Large intestine (tissue), 3 donors: ENCODE measurements at regions not wholly inside any gene's neighbourhood (a gene's known extent, or its start where the extent isn't known, plus 50 kb on each side); places are given as distances from the start of the nearest gene placed in this dataset.

Experiments used
- DNase-seq, 2 donors: peaks; one replicate each; pipeline versions ENCODE4 v3.0.0 to v3.0.0-alpha.2; 2013
- H3K27ac ChIP-seq: one replicate; pipeline ENCODE4 v1.5.1; 2013; ENCODE audit warnings: low read length
- H3K27me3 ChIP-seq: 2 replicates; pipeline ENCODE4 v1.6.1; 2013; ENCODE audit warnings: low read length; ENCODE audit not compliant: control insufficient read depth, insufficient read depth
- H3K36me3 ChIP-seq: 2 replicates; pipeline ENCODE4 v1.6.1; 2013; ENCODE audit warnings: low read length; ENCODE audit not compliant: control insufficient read depth, insufficient read depth
- H3K4me1 ChIP-seq: one replicate; pipeline ENCODE4 v1.6.1; 2013; ENCODE audit warnings: low read length; ENCODE audit not compliant: control insufficient read depth, insufficient read depth
- H3K4me3 ChIP-seq: one replicate; pipeline ENCODE4 v1.5.1; 2013; ENCODE audit warnings: low read length
- H3K9me3 ChIP-seq: one replicate; pipeline ENCODE4 v1.6.1; 2013; ENCODE audit warnings: mild to moderate bottlenecking, low read depth, low read length, moderate library complexity; ENCODE audit not compliant: control insufficient read depth
- WGBS: methylation state at CpG from one replicate; pipeline ENCODE4 v1.1.5; 2013; ENCODE audit warnings: low lambda C conversion rate; ENCODE audit not compliant: insufficient coverage; 5-methylcytosine and 5-hydroxymethylcytosine counted together

DNA sequence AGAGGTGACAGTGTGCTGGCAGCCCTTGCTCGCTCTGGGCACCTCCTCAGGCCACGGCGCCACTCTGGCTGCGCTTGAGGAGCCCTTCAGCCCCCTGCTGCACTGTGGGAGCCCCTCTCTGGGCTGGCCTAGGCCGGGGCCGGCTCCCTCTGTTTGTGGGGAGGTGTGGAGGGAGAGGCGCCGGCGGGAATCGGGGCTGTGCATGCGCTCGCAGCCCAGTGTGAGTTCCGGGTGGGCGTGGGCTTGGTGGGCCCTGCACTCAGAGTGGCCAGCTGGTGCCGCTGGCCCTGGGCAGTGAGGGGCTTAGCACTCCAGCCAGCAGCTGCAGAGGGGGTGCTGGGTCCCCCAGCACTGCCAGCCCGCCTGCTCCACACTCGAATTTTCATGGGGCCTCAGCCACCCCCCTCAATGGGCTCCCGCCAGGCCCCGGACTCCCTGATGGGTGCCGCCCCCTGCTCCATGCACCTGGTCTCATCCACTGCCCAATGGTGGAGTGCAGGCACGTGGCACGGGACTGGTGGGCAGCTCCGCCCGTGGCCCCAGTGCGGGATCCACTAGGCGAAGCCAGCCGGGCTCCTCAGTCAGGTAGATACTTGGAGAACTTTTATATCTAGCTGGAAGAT, 96.7 kb upstream of the BET1 start:
- Histone ChIP-seq H3K9me3 (peaks cover 8% of the 10 kb centered on the region), H3K27me3 (no peaks in the 10 kb centered on the region), H3K4me1 (no peaks in the 10 kb centered on the region), H3K4me3 (no peak overlapping the region), H3K27ac (no peak overlapping the region), H3K36me3 (no peaks in the 10 kb centered on the region)
- no CpG with 5 or more reads among the region's 27 CpGs for WGBS
- no peak for DNase-seq

DNA sequence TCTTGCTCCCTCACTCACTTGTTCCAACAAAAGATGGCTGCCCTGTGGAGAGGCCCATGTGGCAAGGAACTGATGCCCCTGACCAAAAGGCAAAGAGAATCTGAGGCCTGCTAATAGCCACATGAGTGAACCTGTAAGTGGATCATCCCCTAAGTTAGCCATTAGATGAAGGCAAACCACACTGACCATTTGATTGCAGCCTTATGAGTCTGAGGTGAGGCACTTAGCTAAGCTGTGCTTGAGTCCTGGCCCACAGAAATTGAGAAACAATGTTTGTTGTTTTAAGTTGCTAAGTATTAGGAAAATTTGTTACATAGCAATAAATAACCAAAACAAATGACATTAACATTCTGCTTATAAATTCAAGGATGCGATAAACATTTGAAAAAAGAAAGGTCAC, 100.1 kb upstream of the BET1 start:
- H3K4me1 ChIP-seq: no peaks in the 10 kb centered on the region
- H3K4me3 ChIP-seq: no peak overlapping the region
- H3K36me3 ChIP-seq: no peaks in the 10 kb centered on the region
- WGBS: 100% methylated on average over 1 of the region's 1 CpG
- no peak overlapping the region for H3K27ac ChIP-seq
- no peak for DNase-seq
- H3K27me3 ChIP-seq: no peaks in the 10 kb centered on the region
- H3K9me3 ChIP-seq: peaks cover 8% of the 10 kb centered on the region

DNA sequence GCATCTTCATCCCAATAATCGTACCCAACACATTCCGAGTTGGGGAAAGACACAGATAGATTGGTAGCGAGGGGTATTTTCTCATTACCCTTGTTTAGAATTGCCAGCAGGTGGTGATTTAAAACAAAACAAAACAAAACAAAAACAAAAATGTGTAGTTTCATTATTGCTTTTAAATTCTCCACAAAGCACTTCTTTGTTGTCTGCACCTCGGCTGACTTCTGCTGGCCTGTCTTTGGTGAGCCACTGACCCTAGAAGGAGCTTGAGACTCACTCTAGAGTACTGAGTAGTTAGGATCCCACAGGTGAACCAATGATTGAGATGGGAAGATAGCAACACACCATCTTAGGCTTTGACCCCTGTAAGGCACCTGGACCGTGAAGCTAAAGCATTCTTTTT, 105.4 kb upstream of the BET1 start:
- H3K4me1 ChIP-seq: no peaks in the 10 kb centered on the region
- no peaks in the 10 kb centered on the region for H3K27me3 ChIP-seq
- DNase-seq: no peak
- WGBS: 100% methylated on average over 1 of the region's 5 CpGs
- no peaks in the 10 kb centered on the region for H3K36me3 ChIP-seq
- no peak overlapping the region for H3K27ac ChIP-seq
- H3K4me3 ChIP-seq: no peak overlapping the region
- no peaks in the 10 kb centered on the region for H3K9me3 ChIP-seq

DNA sequence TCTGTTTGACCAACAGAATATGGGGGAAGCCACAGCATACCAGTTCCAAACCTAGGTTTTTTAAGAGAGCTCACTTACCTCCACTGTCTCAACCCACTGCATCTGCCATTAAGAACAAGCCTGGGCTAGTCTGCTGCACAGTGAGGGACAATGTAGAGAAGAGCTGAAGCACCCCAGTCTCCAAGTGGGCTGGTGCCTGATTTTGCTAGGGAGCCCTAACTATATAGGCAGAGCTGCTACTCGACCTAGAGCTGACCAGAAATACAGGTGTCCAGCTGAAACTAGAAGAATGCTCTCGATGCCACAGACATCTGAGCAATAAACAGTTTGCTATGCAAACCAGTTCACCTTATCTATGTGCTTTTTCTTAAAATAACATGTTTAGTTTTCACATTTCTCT, 106.9 kb upstream of the BET1 start:
- H3K9me3 ChIP-seq: no peaks in the 10 kb centered on the region
- no peak overlapping the region for H3K4me3 ChIP-seq
- DNase-seq: no peak
- no CpG with 5 or more reads among the region's 2 CpGs for WGBS
- no peaks in the 10 kb centered on the region for H3K36me3 ChIP-seq
- no peak overlapping the region for H3K27ac ChIP-seq
- no peaks in the 10 kb centered on the region for H3K27me3 ChIP-seq
- no peaks in the 10 kb centered on the region for H3K4me1 ChIP-seq

DNA sequence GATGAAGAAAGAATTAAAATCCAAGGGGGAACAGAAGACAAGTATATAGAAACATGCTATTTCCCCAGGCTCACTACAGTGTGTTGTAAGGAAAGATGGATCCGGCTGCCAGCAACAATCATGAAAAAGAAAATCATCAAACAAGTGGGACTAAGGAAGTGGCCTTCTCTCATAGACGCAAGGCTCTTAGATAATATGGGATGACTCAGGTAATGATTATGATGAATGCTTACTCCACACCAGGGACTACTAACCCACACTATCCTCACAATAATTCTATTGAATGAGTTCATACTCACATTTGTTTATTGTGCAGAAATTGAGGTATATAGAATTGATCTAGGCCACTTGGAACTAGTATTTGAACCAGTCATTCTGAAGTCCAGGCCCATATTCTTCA, 111.2 kb upstream of the BET1 start:
- no peak overlapping the region for H3K4me3 ChIP-seq
- H3K27me3 ChIP-seq: no peaks in the 10 kb centered on the region
- no peak overlapping the region for H3K27ac ChIP-seq
- H3K4me1 ChIP-seq: no peaks in the 10 kb centered on the region
- no peaks in the 10 kb centered on the region for H3K36me3 ChIP-seq
- no peaks in the 10 kb centered on the region for H3K9me3 ChIP-seq
- WGBS: no CpG with 5 or more reads among the region's 2 CpGs
- DNase-seq: no peak

DNA sequence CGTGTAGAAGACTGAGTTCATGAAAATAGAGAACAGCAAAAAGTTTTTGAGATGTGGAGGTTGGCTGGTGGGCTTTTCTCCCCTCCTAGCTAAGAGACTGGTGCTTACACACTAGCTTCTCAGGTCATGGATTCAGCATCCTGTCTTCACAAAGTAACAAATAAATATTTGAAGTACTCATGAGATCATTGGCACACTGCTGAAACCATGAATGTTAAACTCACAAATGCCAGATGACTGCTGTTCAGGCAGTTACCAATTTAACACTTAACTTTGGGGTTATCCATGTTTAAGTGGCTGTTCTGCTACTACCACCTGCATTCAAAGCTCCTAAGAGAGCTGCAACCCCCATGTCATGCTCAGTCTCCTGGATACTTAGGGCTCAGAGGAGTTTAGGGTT, 119.0 kb upstream of the BET1 start:
- 100% methylated on average over 1 of the region's 1 CpG for WGBS
- H3K27ac ChIP-seq: no peak overlapping the region
- no peaks in the 10 kb centered on the region for H3K9me3 ChIP-seq
- H3K4me3 ChIP-seq: no peak overlapping the region
- no peaks in the 10 kb centered on the region for H3K27me3 ChIP-seq
- H3K4me1 ChIP-seq: no peaks in the 10 kb centered on the region
- H3K36me3 ChIP-seq: no peaks in the 10 kb centered on the region
- no peak for DNase-seq

DNA sequence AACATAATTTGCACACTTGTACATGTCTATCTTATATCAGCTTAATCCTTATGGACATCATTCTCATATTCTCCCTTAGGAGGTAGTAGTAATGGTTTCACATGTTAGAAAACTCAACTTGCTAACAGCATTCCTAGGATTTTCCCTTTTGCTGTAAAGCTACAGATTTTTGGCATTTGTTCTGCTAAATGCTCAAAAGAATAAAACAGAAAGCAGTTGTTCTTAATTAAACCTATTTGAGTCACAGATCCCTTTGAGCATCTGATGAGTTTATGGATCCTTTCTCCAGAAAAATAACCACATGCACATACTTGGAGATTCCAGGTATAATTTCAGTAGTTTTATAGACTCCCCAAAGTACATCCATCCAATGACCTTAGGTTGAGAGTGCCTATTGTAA, 122.9 kb upstream of the BET1 start:
- H3K9me3 ChIP-seq: no peaks in the 10 kb centered on the region

DNA sequence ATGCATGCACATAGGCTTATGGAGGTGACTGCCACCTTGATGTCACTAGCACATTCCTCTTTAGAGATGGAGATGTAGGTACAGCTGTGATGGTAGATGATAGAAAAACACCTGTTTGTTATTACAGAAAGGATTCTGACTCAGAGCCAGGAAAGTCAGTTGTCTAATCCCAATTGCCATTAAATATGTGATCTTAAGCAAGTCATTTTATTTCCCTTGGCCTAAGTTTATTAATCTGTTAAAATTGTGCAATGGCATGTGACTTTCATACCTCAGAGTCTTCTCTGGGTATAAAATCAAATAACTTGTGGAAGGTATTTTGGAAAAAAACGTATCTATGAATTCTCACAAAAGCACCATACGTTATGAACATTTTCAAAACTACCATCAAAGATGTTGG, 123.9 kb upstream of the BET1 start:
- no peaks in the 10 kb centered on the region for H3K36me3 ChIP-seq
- H3K4me3 ChIP-seq: no peak overlapping the region
- H3K9me3 ChIP-seq: no peaks in the 10 kb centered on the region
- no peak for DNase-seq
- H3K27me3 ChIP-seq: no peaks in the 10 kb centered on the region
- 100% methylated on average over 1 of the region's 2 CpGs for WGBS
- no peak overlapping the region for H3K27ac ChIP-seq
- peaks cover 6% of the 10 kb centered on the region for H3K4me1 ChIP-seq

More for the DNA sequence above, 122.9 kb upstream of the BET1 start:
- Histone ChIP-seq H3K27ac (no peak overlapping the region), H3K27me3 (no peaks in the 10 kb centered on the region), H3K4me1 (peaks cover 6% of the 10 kb centered on the region), H3K4me3 (no peak overlapping the region), H3K36me3 (no peaks in the 10 kb centered on the region)
- no peak for DNase-seq

DNA sequence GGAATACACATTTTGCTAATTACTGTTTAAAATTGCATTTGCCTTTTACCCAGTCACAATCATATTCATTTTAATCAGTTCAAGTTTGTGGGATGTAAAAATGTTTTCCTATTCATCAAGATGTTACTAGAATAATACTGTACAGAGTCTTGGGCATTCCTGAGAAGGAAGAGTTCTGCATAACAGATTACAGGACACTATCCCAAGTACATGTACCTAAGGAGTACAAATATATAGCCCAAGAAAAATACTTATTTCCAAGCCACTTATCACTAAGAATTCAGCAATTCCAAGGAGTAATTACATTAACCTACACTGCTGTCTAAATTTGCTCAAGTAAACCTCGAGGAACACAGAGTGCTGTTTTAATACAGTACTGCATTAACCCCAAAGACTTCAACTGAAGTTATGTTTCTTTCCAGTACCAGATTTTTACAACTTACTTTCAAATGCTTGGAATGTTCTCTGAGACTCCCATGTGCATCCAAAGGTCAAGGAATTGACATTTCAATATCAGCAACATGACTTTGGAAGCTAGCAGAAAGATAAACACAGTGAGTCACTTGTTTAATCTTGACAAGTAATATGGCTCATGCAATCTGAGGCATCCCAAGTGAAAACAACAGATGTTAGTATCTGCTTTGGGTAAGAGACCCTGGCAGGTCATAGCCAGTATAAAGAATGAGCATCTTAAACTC, 125.4 kb upstream of the BET1 start:
- Histone ChIP-seq H3K27me3 (no peaks in the 10 kb centered on the region), H3K4me3 (no peak overlapping the region), H3K27ac (no peak overlapping the region), H3K4me1 (peaks cover 6% of the 10 kb centered on the region), H3K36me3 (no peaks in the 10 kb centered on the region), H3K9me3 (no peaks in the 10 kb centered on the region)
- no CpG with 5 or more reads among the region's 1 CpG for WGBS
- peak; percentile 22 to 63 for DNase-seq

DNA sequence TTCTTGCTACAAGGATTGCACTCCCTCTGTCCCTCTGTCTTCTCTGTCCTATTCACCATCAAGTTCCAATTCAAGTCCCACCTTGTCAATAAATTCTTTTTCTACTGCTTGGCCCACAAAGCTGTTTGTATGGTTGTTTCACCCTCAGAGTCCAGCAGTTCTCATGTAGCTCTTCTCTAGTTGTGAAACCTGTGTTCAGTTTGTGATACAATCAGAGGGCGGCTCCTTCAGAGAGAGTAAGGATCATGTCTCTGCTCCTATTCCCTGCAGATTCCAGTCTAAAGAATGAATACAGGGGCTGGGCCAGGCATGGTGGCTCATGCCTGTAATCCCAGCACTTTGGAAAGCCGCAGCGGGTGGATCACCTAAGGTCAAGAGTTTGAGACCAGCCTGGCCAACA, 126.6 kb upstream of the BET1 start:
- no CpG with 5 or more reads among the region's 3 CpGs for WGBS
- no peaks in the 10 kb centered on the region for H3K9me3 ChIP-seq
- H3K4me3 ChIP-seq: no peak overlapping the region
- H3K4me1 ChIP-seq: peaks cover 6% of the 10 kb centered on the region
- peak; percentile 4 to 5 for DNase-seq
- no peak overlapping the region for H3K27ac ChIP-seq
- no peaks in the 10 kb centered on the region for H3K36me3 ChIP-seq
- H3K27me3 ChIP-seq: no peaks in the 10 kb centered on the region

DNA sequence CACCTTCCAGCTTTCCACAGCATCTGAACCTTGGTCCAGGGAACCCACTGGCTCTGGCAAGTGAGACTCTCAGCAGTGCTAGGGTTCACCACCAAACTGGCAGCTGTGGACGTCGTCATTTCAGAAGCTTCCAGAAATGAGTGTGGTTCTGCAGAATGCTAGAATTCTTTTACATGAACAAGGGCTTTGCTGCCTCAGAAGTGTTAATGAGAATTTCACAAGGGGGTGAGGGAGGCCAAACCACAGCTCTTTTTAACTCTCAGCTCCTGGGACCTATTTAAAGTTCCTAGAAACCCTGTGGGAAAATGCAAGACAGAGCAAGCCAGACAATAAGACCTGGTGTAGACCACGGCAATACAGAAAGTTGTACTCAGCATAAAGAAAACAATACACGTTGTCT, 129.3 kb upstream of the BET1 start:
- Histone ChIP-seq H3K36me3 (no peaks in the 10 kb centered on the region), H3K27me3 (no peaks in the 10 kb centered on the region), H3K4me3 (no peak overlapping the region), H3K27ac (no peak overlapping the region), H3K4me1 (peaks cover 6% of the 10 kb centered on the region), H3K9me3 (no peaks in the 10 kb centered on the region)
- no CpG with 5 or more reads among the region's 4 CpGs for WGBS
- DNase-seq: no peak
